Activated T-cell treated with anti-CD3 and anti-CD28 coated beads, Interleukin-2, amount 50 U/mL, for 48 hours (primary cell): ENCODE measurements at regions not wholly inside any gene's neighbourhood (a gene's known extent, or its start where the extent isn't known, plus 50 kb on each side); places are given as distances from the start of the nearest gene placed in this dataset.

Experiments
- DNase-seq, 2 experiments: peaks; one replicate each; pipeline ENCODE4 v3.0.0-alpha.2; 2020

DNA sequence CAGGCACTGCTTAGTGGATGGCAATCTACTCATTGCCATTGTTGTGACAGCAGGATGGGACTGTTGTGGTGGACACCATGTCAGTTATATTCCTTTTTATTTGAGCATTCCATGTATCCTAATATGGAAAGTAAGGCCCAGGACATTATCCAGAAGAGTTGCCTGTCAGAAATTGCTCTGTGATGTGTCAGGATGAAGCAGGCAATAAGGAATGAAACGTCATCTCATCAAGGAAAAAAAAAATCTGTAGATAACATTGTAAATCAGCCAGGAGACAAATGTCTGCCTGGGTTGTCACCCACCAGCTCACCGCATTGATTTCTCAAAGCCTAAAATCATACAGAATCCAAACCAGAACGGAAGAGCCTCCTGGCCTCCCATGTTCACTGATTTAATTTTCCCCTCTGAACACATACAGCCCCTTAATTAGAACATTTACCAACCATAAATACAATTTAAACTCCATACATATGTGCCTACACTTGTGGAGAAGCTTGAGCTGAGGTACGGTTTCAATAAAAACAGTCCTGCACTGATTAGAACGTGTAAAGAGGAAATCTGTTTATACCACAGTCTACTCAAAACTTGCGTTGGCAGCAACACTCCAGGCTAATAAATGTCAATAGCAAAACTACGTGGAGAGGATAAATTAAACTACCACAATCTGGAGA is 73.9 kb downstream of the FOXD1 start:
- DNase-seq, result no peak

DNA sequence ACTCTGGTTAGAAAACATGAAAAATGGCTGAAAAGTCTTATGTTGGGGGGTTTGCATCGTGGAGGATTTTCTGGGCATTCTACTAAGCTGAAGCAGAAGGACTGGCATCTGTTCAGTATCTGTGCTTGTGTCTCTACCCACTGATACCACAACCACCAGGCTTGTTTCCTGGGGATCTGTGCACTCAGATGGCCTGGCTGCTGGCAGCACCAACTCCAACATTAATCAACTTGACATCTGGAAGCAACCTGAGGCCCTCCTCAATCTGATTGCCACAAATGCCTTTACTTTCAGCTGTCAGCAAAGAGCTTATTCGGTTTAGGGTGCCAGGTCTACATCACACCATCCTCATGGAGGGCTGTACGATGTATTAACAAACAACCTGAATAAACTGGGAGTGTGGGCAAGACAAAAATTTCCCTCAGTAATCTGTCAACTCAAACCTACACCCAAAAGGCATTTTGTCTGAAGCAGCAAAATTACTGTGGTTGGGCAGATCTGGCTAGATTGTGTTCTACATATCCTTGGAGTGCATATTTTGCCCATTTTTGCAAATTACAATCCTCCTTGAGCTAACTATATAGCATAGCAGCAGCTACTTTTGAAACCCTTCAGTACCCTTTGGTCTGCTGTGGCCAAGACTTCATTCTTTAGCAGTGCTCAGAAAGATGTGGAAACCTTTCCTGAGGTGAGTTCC is 74.6 kb downstream of the FOXD1 start:
- DNase-seq, result no peak

GRCh38 chr5:73370640-73371583 is 77.7 kb downstream of the FOXD1 start:
- DNase-seq, result no peak

DNA sequence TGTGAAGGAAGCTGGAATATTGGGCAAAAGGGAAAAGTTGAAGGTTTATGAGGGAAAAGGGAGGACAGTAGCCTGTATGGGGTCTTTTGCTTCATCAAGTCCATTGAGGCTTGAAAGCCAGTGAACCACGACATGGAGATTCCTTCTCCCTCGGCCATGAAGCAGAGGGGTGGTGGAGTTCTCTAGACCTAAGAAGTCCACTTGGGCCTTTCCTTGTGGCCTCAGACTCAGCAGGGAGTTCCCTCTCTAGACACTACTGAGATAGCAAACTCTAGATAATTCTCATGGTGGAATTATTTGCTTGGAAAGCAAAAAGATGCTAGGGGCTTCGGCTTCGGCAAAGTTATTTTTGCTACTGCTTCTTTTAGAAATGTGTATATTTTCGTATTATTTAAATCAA is 78.5 kb downstream of the FOXD1 start:
- no peak for DNase-seq

- no peak for DNase-seq
Observed at GRCh38 chr5:73369278-73369677, 79.3 kb downstream of the FOXD1 start.

GRCh38 chr5:73367650-73368049 is 80.9 kb downstream of the FOXD1 start:
- DNase-seq, result no peak

DNA sequence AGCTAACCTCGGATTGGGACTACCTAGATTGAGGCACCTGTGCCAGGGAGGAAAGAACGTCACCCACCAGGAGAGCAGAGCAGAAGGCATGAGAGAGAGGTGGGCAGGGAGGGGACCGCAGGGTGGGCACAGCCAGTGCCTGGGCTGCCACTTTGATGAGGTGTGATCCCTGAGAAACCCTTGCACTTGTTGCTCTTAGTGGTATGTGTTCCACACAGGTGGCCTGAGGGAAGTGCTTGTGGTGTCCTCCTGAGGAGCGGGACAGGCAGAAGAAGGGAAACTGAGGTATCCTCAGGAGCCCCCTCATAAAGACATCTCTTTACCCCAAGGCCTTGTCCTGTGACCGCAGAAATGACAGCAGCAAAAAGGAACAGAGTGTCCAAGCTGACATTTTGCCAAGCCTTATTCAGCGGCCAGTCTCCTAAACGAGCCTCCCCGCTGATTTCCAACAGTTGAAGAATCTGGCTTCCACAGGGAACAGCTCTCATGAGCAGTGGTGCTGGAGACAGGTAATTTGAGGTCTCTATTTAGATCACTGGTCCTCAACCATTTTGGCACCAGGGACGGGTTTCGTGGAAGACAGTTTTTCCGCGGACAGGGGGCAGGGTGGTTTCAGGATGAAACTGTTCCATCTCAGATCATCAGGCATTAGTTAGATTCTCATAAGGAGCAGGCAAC is 82.4 kb downstream of the FOXD1 start:
- DNase-seq, result no peak

DNA sequence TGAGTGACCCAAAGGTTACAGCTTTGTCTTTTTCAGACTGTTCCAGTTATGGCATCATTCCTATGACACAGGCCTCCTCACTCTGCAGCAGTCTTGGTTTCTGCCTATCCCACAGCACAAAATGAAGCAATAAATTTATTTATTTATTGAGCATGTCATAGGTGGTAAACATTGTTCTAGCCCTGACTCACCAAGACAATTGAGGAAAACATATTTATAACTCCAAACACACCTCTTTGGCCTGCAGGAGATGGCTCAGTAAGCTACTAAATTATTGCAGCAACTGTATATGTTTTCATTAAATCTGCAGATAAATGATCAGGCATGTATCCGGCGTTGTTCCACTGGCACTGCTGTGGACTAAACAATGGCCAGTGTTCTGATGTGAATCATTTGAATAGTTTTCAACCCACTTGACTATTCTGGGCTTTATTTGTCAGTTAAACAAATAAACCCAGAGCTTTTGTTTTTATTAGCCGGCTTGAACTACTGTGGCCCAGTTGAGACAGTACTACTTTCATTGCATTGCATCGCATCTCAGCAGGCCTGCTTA is 83.2 kb downstream of the FOXD1 start:
- DNase-seq, result no peak

DNA sequence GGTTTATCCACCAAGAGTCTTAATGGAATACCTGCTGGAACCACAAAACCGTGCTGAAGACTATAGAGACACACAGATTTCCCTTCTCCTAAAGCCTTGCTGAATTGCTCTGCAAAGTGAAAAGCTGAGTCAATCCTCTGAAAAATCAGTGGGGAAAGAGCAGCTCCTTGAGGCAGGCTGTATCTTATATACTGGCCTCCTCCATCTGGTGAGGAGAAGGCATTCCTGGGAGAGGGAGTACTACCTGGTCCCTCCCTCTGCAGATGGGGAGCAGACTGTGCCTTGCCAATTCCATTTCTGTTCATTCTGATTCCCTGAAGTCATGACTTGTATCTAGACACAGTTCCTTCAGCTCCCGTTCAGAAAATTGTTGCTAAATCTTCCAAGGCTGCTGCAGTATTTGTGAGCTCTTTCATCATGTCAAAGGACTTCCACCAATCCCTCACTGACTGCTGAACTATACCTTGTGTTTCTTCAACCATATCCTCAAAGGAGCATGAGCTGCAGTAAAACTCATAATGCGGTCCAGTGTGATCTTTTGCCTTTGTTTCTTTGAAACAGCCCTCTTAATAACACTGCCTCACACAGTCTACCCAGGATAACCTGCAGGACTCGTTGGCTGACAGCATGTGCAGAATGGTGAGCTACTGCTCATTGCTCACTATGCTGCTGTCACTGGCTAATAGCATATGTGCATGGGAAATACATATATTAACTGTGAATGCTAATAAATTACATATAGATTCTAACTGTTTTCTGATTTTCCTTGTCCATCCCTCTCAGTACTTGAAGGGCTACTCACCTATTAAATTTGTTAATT is 84.5 kb downstream of the FOXD1 start:
- no peak for DNase-seq

- no peak for DNase-seq
Observed at GRCh38 chr5:73359395-73359794, 89.2 kb downstream of the FOXD1 start.

DNA sequence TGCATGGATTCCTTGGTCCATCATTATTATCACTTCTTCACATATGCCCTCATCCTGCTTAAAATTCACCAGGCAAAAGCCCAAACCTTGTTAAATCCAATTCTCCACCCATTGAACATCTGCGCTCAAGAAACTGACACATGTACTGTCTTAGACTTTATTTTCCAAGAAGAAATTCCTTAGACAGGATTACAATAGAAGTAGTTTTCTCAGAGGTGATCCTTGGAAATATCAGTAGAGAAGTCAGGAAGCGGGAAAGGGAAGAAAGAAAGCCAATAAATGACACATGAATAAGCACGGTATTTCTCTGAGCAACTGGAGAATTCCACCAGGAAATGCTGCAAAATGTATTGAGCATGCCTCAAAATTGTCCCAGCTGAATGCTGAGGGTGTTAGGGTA is 90.2 kb downstream of the FOXD1 start:
- no peak for DNase-seq

GRCh38 chr5:73357576-73357975 is 91.0 kb downstream of the FOXD1 start:
- DNase-seq, result no peak

GRCh38 chr5:73355108-73355507 is 93.5 kb downstream of the FOXD1 start:
- no peak for DNase-seq

DNA sequence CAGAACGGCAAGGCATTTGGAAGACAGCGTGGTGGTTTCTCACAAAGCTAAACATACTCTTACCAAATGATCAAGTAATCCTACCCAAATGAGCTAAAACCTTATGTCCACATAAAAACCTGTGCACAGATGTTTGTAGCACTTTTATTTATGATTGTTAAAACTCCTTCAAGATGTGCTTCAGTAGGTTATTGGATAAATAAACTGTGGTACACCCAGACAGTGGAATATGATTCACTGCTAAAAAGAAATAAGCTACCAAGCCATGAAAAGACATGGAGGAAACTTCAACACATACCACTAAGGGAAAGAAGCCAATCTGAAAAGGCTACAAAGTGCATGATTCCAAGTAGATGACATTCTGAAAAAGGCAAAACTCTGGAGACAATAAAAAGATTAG is 94.2 kb downstream of the FOXD1 start:
- no peak for DNase-seq

DNA sequence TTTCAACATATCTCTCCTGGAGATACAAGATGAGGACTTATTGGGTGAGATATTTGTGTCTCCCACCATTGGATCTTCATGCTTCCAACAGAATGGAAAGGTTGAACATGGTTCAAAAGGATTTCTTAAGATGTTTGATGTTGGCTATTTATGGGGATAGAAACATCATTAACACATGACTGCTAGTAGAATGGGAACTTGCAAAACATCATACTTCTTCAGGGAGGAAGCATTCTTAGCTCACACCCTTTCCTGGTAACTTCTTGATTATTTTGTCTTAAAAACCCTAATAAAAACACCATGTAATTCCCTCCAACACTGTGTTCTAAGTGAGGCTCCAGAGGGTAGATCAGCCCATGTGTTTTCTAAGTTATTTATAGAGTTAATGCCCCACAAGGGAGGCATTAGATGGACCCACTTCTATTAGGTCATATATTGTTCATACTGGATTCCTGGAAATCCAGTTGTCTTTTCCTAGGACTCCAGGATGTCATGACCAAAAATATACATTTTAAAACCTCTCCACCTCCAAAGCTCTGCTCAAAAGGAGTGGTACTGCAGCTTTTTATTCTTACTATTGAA is 95.8 kb downstream of the FOXD1 start:
- no peak for DNase-seq

DNA sequence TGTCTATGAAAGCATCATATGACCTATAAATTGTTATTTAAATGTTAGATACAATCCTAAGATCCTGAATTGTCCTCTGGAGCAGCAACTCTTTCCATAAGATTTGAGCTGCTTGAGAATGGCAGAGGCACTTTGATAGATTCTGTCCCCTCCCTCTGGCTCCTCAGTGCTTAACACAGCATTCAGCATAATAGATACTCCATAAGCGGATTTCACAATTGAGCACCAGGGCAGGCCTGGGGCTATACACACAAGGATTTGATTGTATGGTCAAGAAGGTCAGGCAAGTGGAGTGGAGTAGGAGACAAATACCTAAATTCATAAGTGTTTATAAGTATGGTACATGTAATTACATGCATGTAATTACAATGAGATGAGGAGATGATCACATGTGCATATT is 96.3 kb downstream of the FOXD1 start:
- DNase-seq, result no peak

DNA sequence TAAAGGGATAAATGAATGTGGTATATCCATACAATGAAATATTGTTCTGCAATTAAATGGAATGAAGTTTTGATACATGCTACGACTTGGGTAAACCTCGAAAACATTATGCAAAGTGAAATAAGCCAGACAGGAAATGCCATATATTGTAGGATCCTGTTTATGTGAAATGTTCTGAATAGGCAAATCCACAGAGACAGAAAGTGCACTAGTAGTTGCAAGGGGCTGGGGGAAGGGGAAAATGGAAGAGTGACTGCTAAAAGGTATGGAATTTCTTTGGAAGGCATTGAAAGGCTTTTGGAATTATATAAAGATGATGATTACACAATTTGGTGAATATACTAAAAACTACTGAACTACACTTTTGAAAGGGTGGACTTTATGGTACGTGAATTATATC is 97.0 kb downstream of the FOXD1 start:
- no peak for DNase-seq

GRCh38 chr5:73346878-73347408 is 101.6 kb downstream of the FOXD1 start:
- no peak for DNase-seq

DNA sequence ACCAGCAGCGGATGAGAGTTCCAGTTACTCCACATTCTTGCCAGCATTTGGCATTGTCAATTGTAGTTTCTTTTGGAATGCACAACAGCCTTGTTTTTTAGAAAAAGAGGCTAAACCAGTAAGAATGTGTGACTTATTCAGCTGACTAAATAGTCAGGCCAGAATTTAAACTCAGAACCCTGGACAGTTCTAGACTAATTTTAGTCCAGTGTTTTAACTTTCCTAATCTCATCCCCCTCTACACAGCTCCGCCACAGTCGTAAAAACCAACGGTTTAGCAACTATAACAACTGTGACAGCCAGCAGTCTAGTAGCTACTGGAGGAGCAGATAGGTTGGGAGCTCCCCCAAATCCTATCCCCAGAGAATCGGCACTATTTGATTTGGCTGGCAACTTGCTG is 103.7 kb downstream of the FOXD1 start:
- DNase-seq, result no peak

GRCh38 chr5:73339711-73340110 is 108.9 kb downstream of the FOXD1 start:
- no peak for DNase-seq

- no peak for DNase-seq
Observed at GRCh38 chr5:73339051-73339575, 109.5 kb downstream of the FOXD1 start.
